ENCODE measurements at regions not wholly inside any gene's neighbourhood (a gene's known extent, or its start where the extent isn't known, plus 50 kb on each side); places are given as distances from the start of the nearest gene placed in this dataset.

DNA sequence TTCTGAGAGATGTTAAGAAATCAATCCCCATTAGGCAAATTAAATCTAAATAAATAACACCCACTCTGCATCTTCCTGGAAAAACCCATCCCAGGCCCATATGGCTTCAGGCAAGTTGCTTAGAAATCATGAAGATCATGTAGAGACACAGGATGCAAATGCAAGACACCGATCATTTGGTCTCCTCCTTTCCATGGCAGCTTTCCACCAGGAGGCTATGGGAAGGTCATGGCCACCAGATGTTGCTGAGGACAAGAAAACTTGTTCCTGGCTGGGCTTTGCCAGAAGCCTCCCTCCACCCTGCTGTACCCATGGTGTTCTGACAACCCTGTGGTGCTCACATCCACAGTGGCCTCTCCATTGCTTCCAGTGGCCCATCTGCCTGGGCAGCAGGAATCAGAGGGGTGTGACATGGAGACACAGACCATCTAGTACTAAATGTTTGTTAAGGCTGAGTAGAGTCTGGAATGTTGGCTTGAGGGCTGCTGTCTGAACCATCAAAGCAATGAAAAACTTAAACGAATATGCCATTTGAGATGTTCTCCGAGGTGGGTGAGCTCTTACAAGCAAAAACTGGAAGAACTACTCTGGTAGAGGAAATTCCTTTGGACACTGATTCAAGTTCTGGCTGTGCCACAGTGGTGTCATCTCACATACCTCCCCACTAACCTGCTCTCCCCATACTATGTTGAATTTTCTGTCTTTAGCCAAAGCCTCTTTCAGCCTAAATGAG is 293.2 kb downstream of the TNS1 start:
- no peak for TF ChIP-seq RXRA (IDR thresholded peaks at IDR 0.05; ENCODE audit: borderline replicate concordance, low read depth)
- TF ChIP-seq FOSL2 (IDR thresholded peaks at IDR 0.05; ENCODE audit: borderline replicate concordance, low read depth), result no peak
- TF ChIP-seq CTCF (IDR thresholded peaks at IDR 0.05), result no peak
- no peak for TF ChIP-seq SIN3A (IDR thresholded peaks at IDR 0.05; ENCODE audit: borderline replicate concordance, low read depth, low read length)
- no peak for TF ChIP-seq PBX3 (IDR thresholded peaks at IDR 0.05)
- no peak for TF ChIP-seq MXI1 (IDR thresholded peaks at IDR 0.05; ENCODE audit: low read depth, low read length)
- no peak for TF ChIP-seq RCOR1 (IDR thresholded peaks at IDR 0.05; ENCODE audit: low read length)
- no peak for TF ChIP-seq NFIC (IDR thresholded peaks at IDR 0.05; ENCODE audit: borderline replicate concordance)
- TF ChIP-seq YY1 (IDR thresholded peaks at IDR 0.05; ENCODE audit: low read depth), result no peak
- TF ChIP-seq EZH2phosphoT487 (IDR thresholded peaks at IDR 0.05; ENCODE audit: borderline replicate concordance, low read depth), result no peak
- 82% methylated on average over 3 of the region's 3 CpGs for WGBS (ENCODE audit: low lambda C conversion rate)
- no peak for DNase-seq
- Histone ChIP-seq H3K9me2 (no peaks in the 10 kb centered on the region), H3F3A (replicated peaks; ENCODE audit: insufficient read depth) (no peaks in the 10 kb centered on the region), H3K27me3 (ENCODE audit: insufficient read depth) (no peaks in the 10 kb centered on the region), H3K4me3 (ENCODE audit: low read depth in 2 of 2, low read length in 1 of 2) (no peak overlapping the region), H3K9me3 (no peaks in the 10 kb centered on the region), H3K79me2 (ENCODE audit: insufficient read depth) (no peaks in the 10 kb centered on the region), H4K20me1 (ENCODE audit: insufficient read depth) (no peaks in the 10 kb centered on the region), H3K36me3 (replicated peaks in 1 of 2; ENCODE audit: control insufficient read depth in 1 of 2, insufficient read depth in 2 of 2, low read length in 1 of 2) (no peaks in the 10 kb centered on the region), H3K27ac (ENCODE audit: low read depth in 2 of 2, low read length in 1 of 2) (0 out of 4 replicates have a peak overlapping the region, but pooled peaks of 1 of the 2 experiments have one; percentile 6), H3K9ac (no peak overlapping the region), H2AFZ (ENCODE audit: low read depth) (no peak overlapping the region), H3K4me1 (ENCODE audit: control insufficient read depth in 1 of 2, insufficient read depth in 2 of 2, low read depth in 1 of 2, low read length in 1 of 2) (peaks cover 27 to 33% of the 10 kb centered on the region in 2 experiments; a peak in 3 of 4 replicates), H3K4me2 (no peak overlapping the region)
- CTCF ChIA-PET, result interaction anchor here (1.0 to 4.0 kb wide), 7 partner anchors 46 to 1043 kb away, joined by 3 to 27 read pairs (median 4); no protein-coding TSS in a partner anchor
- POLR2A ChIA-PET, result no interaction called here

DNA sequence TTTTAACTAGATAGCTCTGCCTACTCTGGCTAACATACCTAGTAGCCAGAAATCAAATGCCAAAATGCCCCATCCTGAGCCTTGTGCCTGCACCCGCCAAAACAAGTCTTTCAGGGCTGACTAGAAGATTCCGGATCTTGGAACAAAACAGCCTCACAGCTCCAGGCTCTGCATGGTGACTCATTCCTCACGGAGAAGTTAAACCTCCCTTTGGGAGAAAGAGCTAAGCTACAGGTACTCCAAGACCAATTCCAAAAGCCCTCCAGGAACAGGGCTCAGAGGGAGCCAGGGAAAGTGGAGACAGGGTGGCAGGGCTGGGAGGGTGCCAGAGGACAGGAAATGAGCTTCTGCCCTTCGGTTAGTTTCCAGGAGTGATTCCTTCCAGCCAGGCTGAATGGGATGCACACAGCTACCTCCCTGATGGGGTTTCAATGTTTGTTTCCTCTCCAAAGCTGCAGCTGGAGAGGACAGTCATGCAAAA is 295.6 kb downstream of the TNS1 start:
- Histone ChIP-seq H3K27ac (ENCODE audit: low read depth in 2 of 2, low read length in 1 of 2) (0 out of 4 replicates have a peak overlapping the region, but pooled peaks of 1 of the 2 experiments have one; percentile 5), H3K4me2 (no peak overlapping the region), H3K36me3 (replicated peaks in 1 of 2; ENCODE audit: control insufficient read depth in 1 of 2, insufficient read depth in 2 of 2, low read length in 1 of 2) (no peaks in the 10 kb centered on the region), H3K27me3 (ENCODE audit: insufficient read depth) (no peaks in the 10 kb centered on the region), H4K20me1 (ENCODE audit: insufficient read depth) (no peaks in the 10 kb centered on the region), H3K9ac (no peak overlapping the region), H2AFZ (ENCODE audit: low read depth) (no peak overlapping the region), H3F3A (replicated peaks; ENCODE audit: insufficient read depth) (no peaks in the 10 kb centered on the region), H3K4me3 (ENCODE audit: low read depth in 2 of 2, low read length in 1 of 2) (no peak overlapping the region), H3K4me1 (ENCODE audit: control insufficient read depth in 1 of 2, insufficient read depth in 2 of 2, low read depth in 1 of 2, low read length in 1 of 2) (peaks cover 10 to 25% of the 10 kb centered on the region in 2 experiments; a peak in 2 of 4 replicates), H3K9me2 (no peaks in the 10 kb centered on the region), H3K79me2 (ENCODE audit: insufficient read depth) (no peaks in the 10 kb centered on the region), H3K9me3 (no peaks in the 10 kb centered on the region)
- POLR2A ChIA-PET, result no interaction called here
- CTCF ChIA-PET, result interaction anchor here (1.1 to 1.5 kb wide), 3 partner anchors 28 to 196 kb away, joined by 3 to 5 read pairs (median 4); no protein-coding TSS in a partner anchor
- 64% methylated on average over 4 of the region's 4 CpGs for WGBS (ENCODE audit: low lambda C conversion rate)
- DNase-seq, result no peak
- TF ChIP-seq, protein P1, sequence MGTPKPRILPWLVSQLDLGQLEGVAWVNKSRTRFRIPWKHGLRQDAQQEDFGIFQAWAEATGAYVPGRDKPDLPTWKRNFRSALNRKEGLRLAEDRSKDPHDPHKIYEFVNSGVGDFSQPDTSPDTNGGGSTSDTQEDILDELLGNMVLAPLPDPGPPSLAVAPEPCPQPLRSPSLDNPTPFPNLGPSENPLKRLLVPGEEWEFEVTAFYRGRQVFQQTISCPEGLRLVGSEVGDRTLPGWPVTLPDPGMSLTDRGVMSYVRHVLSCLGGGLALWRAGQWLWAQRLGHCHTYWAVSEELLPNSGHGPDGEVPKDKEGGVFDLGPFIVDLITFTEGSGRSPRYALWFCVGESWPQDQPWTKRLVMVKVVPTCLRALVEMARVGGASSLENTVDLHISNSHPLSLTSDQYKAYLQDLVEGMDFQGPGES (IDR thresholded peaks at IDR 0.05; ENCODE audit: low read depth, low read length), result no peak
- TF ChIP-seq ZBTB33 (IDR thresholded peaks at IDR 0.05; ENCODE audit: borderline replicate concordance, low read depth) (no peak), PBX3 (IDR thresholded peaks at IDR 0.05) (no peak), GATA2 (CRISPR knock-in tag; IDR thresholded peaks at IDR 0.05) (no peak), POLR2AphosphoS5 (IDR thresholded peaks at IDR 0.05; ENCODE audit: low read depth, low read length) (no peak)
- TF ChIP-seq, protein P2, sequence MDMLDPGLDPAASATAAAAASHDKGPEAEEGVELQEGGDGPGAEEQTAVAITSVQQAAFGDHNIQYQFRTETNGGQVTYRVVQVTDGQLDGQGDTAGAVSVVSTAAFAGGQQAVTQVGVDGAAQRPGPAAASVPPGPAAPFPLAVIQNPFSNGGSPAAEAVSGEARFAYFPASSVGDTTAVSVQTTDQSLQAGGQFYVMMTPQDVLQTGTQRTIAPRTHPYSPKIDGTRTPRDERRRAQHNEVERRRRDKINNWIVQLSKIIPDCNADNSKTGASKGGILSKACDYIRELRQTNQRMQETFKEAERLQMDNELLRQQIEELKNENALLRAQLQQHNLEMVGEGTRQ (IDR thresholded peaks at IDR 0.05; ENCODE audit: borderline replicate concordance, low read depth, low read length), result no peak
- TF ChIP-seq, protein P3, sequence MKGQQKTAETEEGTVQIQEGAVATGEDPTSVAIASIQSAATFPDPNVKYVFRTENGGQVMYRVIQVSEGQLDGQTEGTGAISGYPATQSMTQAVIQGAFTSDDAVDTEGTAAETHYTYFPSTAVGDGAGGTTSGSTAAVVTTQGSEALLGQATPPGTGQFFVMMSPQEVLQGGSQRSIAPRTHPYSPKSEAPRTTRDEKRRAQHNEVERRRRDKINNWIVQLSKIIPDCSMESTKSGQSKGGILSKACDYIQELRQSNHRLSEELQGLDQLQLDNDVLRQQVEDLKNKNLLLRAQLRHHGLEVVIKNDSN (IDR thresholded peaks at IDR 0.05; ENCODE audit: borderline replicate concordance, low read depth), result no peak
